ENCODE measurements at regions not wholly inside any gene's neighbourhood (a gene's known extent, or its start where the extent isn't known, plus 50 kb on each side); places are given as distances from the start of the nearest gene placed in this dataset.

- DNase-seq = no peak
- ChIA-PET CTCF (no interaction called here), POLR2A (ENCODE audit: unreplicated experiment) (no interaction called here)
- no peak overlapping the region for H2AFZ ChIP-seq (ENCODE audit: low read length)
- H3K36me3 ChIP-seq (ENCODE audit: low read depth, low read length) = no peaks in the 10 kb centered on the region
- H3K27me3 ChIP-seq (ENCODE audit: low read length) = no peaks in the 10 kb centered on the region
- no peaks in the 10 kb centered on the region for H4K20me1 ChIP-seq (ENCODE audit: low read length)
- H3K4me1 ChIP-seq (ENCODE audit: insufficient read depth, low read length) = peaks cover 10% of the 10 kb centered on the region
- ATAC-seq = no peak
- H3K4me3 ChIP-seq (ENCODE audit: low read length) = no peak overlapping the region
- H3K9ac ChIP-seq (ENCODE audit: low read length) = no peak overlapping the region
- H3K27ac ChIP-seq (ENCODE audit: low read length) = no peak overlapping the region
- intact Hi-C loops (cut with micrococcal nuclease) = loop anchor here (5.0 kb wide), 2 partner anchors 87 to 333 kb away; partner anchors contain the start of gene TBL1XR1
- H3K9me3 ChIP-seq (ENCODE audit: low read length) = no peaks in the 10 kb centered on the region
- TF ChIP-seq EZH2 (IDR thresholded peaks at IDR 0.05; ENCODE audit: low read length, unreplicated experiment) (no peak), CTCF (conservative IDR thresholded peaks at IDR 0.05; ENCODE audit: low read depth, low read length) (no peak), EZH2phosphoT487 (IDR thresholded peaks at IDR 0.05; ENCODE audit: borderline replicate concordance, low read length) (no peak)
- H3K79me2 ChIP-seq (ENCODE audit: low read length) = no peaks in the 10 kb centered on the region
- H3K9me2 ChIP-seq (replicated peaks; ENCODE audit: low read length) = no peaks in the 10 kb centered on the region
- no peak overlapping the region for H3K4me2 ChIP-seq (ENCODE audit: low read length)
- BruUV-seq (replicated peaks) = no TSS peak
- H3F3A ChIP-seq (ENCODE audit: low read length, unreplicated experiment) = no peaks in the 10 kb centered on the region
Observed at GRCh38 chr3:177529716-177530335, 332.5 kb upstream of the TBL1XR1 start.

GRCh38 chr3:177530908-177531307 lies 333.6 kb upstream of the TBL1XR1 start:
- Histone ChIP-seq H3K4me2 (ENCODE audit: low read length) (no peak overlapping the region), H2AFZ (ENCODE audit: low read length) (no peak overlapping the region), H3K9ac (ENCODE audit: low read length) (no peak overlapping the region), H3K79me2 (ENCODE audit: low read length) (no peaks in the 10 kb centered on the region), H3K4me1 (ENCODE audit: insufficient read depth, low read length) (peaks cover 6% of the 10 kb centered on the region), H3K9me3 (ENCODE audit: low read length) (no peaks in the 10 kb centered on the region), H3F3A (ENCODE audit: low read length, unreplicated experiment) (no peaks in the 10 kb centered on the region), H3K36me3 (ENCODE audit: low read depth, low read length) (no peaks in the 10 kb centered on the region), H4K20me1 (ENCODE audit: low read length) (no peaks in the 10 kb centered on the region), H3K4me3 (ENCODE audit: low read length) (no peak overlapping the region), H3K27me3 (ENCODE audit: low read length) (no peaks in the 10 kb centered on the region), H3K27ac (ENCODE audit: low read length) (no peak overlapping the region), H3K9me2 (replicated peaks; ENCODE audit: low read length) (no peaks in the 10 kb centered on the region)
- no TSS peak for BruUV-seq (replicated peaks)
- ChIA-PET CTCF (no interaction called here), POLR2A (ENCODE audit: unreplicated experiment) (no interaction called here)
- DNase-seq = no peak
- ATAC-seq = no peak
- intact Hi-C loops (cut with micrococcal nuclease) = no loop called here
- no peak for TF ChIP-seq EZH2phosphoT487 (IDR thresholded peaks at IDR 0.05; ENCODE audit: borderline replicate concordance, low read length)
- TF ChIP-seq EZH2 (IDR thresholded peaks at IDR 0.05; ENCODE audit: low read length, unreplicated experiment) = no peak
- no peak for TF ChIP-seq CTCF (conservative IDR thresholded peaks at IDR 0.05; ENCODE audit: low read depth, low read length)

- no peaks in the 10 kb centered on the region for H3F3A ChIP-seq (ENCODE audit: low read length, unreplicated experiment)
- no peaks in the 10 kb centered on the region for H3K36me3 ChIP-seq (ENCODE audit: low read depth, low read length)
- DNase-seq (no peak), ATAC-seq (no peak)
- CTCF ChIA-PET = no interaction called here
- H3K27ac ChIP-seq (ENCODE audit: low read length) = no peak overlapping the region
- POLR2A ChIA-PET (ENCODE audit: unreplicated experiment) = no interaction called here
- H3K9me3 ChIP-seq (ENCODE audit: low read length) = no peaks in the 10 kb centered on the region
- H3K79me2 ChIP-seq (ENCODE audit: low read length) = no peaks in the 10 kb centered on the region
- H3K4me2 ChIP-seq (ENCODE audit: low read length) = no peak overlapping the region
- peaks cover 5% of the 10 kb centered on the region; the same call in 1 of the 2 replicates for H3K4me1 ChIP-seq (ENCODE audit: insufficient read depth, low read length)
- no peaks in the 10 kb centered on the region for H3K27me3 ChIP-seq (ENCODE audit: low read length)
- intact Hi-C loops (cut with micrococcal nuclease) = no loop called here
- no peak overlapping the region for H2AFZ ChIP-seq (ENCODE audit: low read length)
- H3K9ac ChIP-seq (ENCODE audit: low read length) = no peak overlapping the region
- no peak overlapping the region for H3K4me3 ChIP-seq (ENCODE audit: low read length)
- no peaks in the 10 kb centered on the region for H4K20me1 ChIP-seq (ENCODE audit: low read length)
- H3K9me2 ChIP-seq (replicated peaks; ENCODE audit: low read length) = no peaks in the 10 kb centered on the region
- BruUV-seq (replicated peaks) = no TSS peak
- TF ChIP-seq EZH2 (IDR thresholded peaks at IDR 0.05; ENCODE audit: low read length, unreplicated experiment) = no peak
- TF ChIP-seq EZH2phosphoT487 (IDR thresholded peaks at IDR 0.05; ENCODE audit: borderline replicate concordance, low read length) = no peak
- TF ChIP-seq CTCF (conservative IDR thresholded peaks at IDR 0.05; ENCODE audit: low read depth, low read length) = no peak
Observed at GRCh38 chr3:177536873-177537272, 339.6 kb upstream of the TBL1XR1 start.

Data from PC-3 (cell line).